ENCODE measurements at regions not wholly inside any gene's neighbourhood (a gene's known extent, or its start where the extent isn't known, plus 50 kb on each side); places are given as distances from the start of the nearest gene placed in this dataset.

GRCh38 chr2:113838744-113839444 is 51.0 kb upstream of the ACTR3 start:
- no peak overlapping the region for H3K4me3 ChIP-seq (ENCODE audit: low read length)
- no peaks in the 10 kb centered on the region for H3K36me3 ChIP-seq (ENCODE audit: insufficient read depth, low read length)
- no peaks in the 10 kb centered on the region for H3K27me3 ChIP-seq (ENCODE audit: insufficient read depth, low read length)
- no peaks in the 10 kb centered on the region for H3K4me1 ChIP-seq (ENCODE audit: insufficient read depth, low read length)
- H3K9me3 ChIP-seq (ENCODE audit: low read length): no peaks in the 10 kb centered on the region
- no peak overlapping the region for H2AFZ ChIP-seq (ENCODE audit: low read depth, low read length)

- Histone ChIP-seq H3K27me3 (ENCODE audit: insufficient read depth, low read length) (no peaks in the 10 kb centered on the region), H2AFZ (ENCODE audit: low read depth, low read length) (no peak overlapping the region), H3K4me1 (ENCODE audit: insufficient read depth, low read length) (no peaks in the 10 kb centered on the region), H3K9me3 (ENCODE audit: low read length) (no peaks in the 10 kb centered on the region), H3K36me3 (ENCODE audit: insufficient read depth, low read length) (no peaks in the 10 kb centered on the region), H3K4me3 (ENCODE audit: low read length) (no peak overlapping the region)
These were observed 51.6 kb upstream of the ACTR3 start for GRCh38 chr2:113838277-113838676.

GRCh38 chr2:113834051-113834730 is 55.7 kb upstream of the ACTR3 start:
- no peak overlapping the region for H3K4me3 ChIP-seq (ENCODE audit: low read length)
- no peaks in the 10 kb centered on the region for H3K36me3 ChIP-seq (ENCODE audit: insufficient read depth, low read length)
- no peaks in the 10 kb centered on the region for H3K27me3 ChIP-seq (ENCODE audit: insufficient read depth, low read length)
- no peaks in the 10 kb centered on the region for H3K4me1 ChIP-seq (ENCODE audit: insufficient read depth, low read length)
- H3K9me3 ChIP-seq (ENCODE audit: low read length): no peaks in the 10 kb centered on the region
- H2AFZ ChIP-seq (ENCODE audit: low read depth, low read length): no peak overlapping the region

GRCh38 chr2:113832795-113833290 is 57.0 kb upstream of the ACTR3 start:
- H2AFZ ChIP-seq (ENCODE audit: low read depth, low read length): no peak overlapping the region

GRCh38 chr2:113831161-113831560 is 58.7 kb upstream of the ACTR3 start:
- H3K4me3 ChIP-seq (ENCODE audit: low read length): no peak overlapping the region
- no peaks in the 10 kb centered on the region for H3K9me3 ChIP-seq (ENCODE audit: low read length)
- H3K4me1 ChIP-seq (ENCODE audit: insufficient read depth, low read length): peaks cover 8% of the 10 kb centered on the region
- H3K27me3 ChIP-seq (ENCODE audit: insufficient read depth, low read length): no peaks in the 10 kb centered on the region
- no peaks in the 10 kb centered on the region for H3K36me3 ChIP-seq (ENCODE audit: insufficient read depth, low read length)
- no peak overlapping the region for H2AFZ ChIP-seq (ENCODE audit: low read depth, low read length)

More at GRCh38 chr2:113832795-113833290, 57.0 kb upstream of the ACTR3 start:
- no peaks in the 10 kb centered on the region for H3K4me1 ChIP-seq (ENCODE audit: insufficient read depth, low read length)
- H3K9me3 ChIP-seq (ENCODE audit: low read length): no peaks in the 10 kb centered on the region
- no peak overlapping the region for H3K4me3 ChIP-seq (ENCODE audit: low read length)
- H3K36me3 ChIP-seq (ENCODE audit: insufficient read depth, low read length): no peaks in the 10 kb centered on the region
- H3K27me3 ChIP-seq (ENCODE audit: insufficient read depth, low read length): no peaks in the 10 kb centered on the region

GRCh38 chr2:113829761-113830160 is 60.1 kb upstream of the ACTR3 start:
- Histone ChIP-seq H3K9me3 (ENCODE audit: low read length) (no peaks in the 10 kb centered on the region), H2AFZ (ENCODE audit: low read depth, low read length) (no peak overlapping the region), H3K27me3 (ENCODE audit: insufficient read depth, low read length) (no peaks in the 10 kb centered on the region), H3K36me3 (ENCODE audit: insufficient read depth, low read length) (no peaks in the 10 kb centered on the region), H3K4me1 (ENCODE audit: insufficient read depth, low read length) (peaks cover 9% of the 10 kb centered on the region), H3K4me3 (ENCODE audit: low read length) (no peak overlapping the region)

- no peak overlapping the region for H3K4me3 ChIP-seq (ENCODE audit: low read length)
- no peaks in the 10 kb centered on the region for H3K27me3 ChIP-seq (ENCODE audit: insufficient read depth, low read length)
- no peak overlapping the region for H2AFZ ChIP-seq (ENCODE audit: low read depth, low read length)
- peaks cover 9% of the 10 kb centered on the region for H3K4me1 ChIP-seq (ENCODE audit: insufficient read depth, low read length)
- H3K9me3 ChIP-seq (ENCODE audit: low read length): no peaks in the 10 kb centered on the region
- H3K36me3 ChIP-seq (ENCODE audit: insufficient read depth, low read length): no peaks in the 10 kb centered on the region
These were observed 60.6 kb upstream of the ACTR3 start for GRCh38 chr2:113829270-113829669.

- H3K27me3 ChIP-seq (ENCODE audit: insufficient read depth, low read length): no peaks in the 10 kb centered on the region
- no peaks in the 10 kb centered on the region for H3K9me3 ChIP-seq (ENCODE audit: low read length)
- no peaks in the 10 kb centered on the region for H3K36me3 ChIP-seq (ENCODE audit: insufficient read depth, low read length)
- peaks cover 9% of the 10 kb centered on the region for H3K4me1 ChIP-seq (ENCODE audit: insufficient read depth, low read length)
- H3K4me3 ChIP-seq (ENCODE audit: low read length): no peak overlapping the region
- H2AFZ ChIP-seq (ENCODE audit: low read depth, low read length): no peak overlapping the region
These were observed 61.7 kb upstream of the ACTR3 start for GRCh38 chr2:113828049-113828742.

- H3K9me3 ChIP-seq (ENCODE audit: low read length): no peaks in the 10 kb centered on the region
- H3K27me3 ChIP-seq (ENCODE audit: insufficient read depth, low read length): no peaks in the 10 kb centered on the region
- peaks cover 9% of the 10 kb centered on the region for H3K4me1 ChIP-seq (ENCODE audit: insufficient read depth, low read length)
- no peak overlapping the region for H3K4me3 ChIP-seq (ENCODE audit: low read length)
- no peak overlapping the region for H2AFZ ChIP-seq (ENCODE audit: low read depth, low read length)
- H3K36me3 ChIP-seq (ENCODE audit: insufficient read depth, low read length): no peaks in the 10 kb centered on the region
These were observed 62.5 kb upstream of the ACTR3 start for GRCh38 chr2:113827426-113827825.

GRCh38 chr2:113826346-113827285 is 63.3 kb upstream of the ACTR3 start:
- Histone ChIP-seq H3K36me3 (ENCODE audit: insufficient read depth, low read length) (no peaks in the 10 kb centered on the region), H3K4me1 (ENCODE audit: insufficient read depth, low read length) (peaks cover 9% of the 10 kb centered on the region), H3K27me3 (ENCODE audit: insufficient read depth, low read length) (no peaks in the 10 kb centered on the region), H2AFZ (ENCODE audit: low read depth, low read length) (peak overlapping the region; percentile 61), H3K9me3 (ENCODE audit: low read length) (no peaks in the 10 kb centered on the region), H3K4me3 (ENCODE audit: low read length) (no peak overlapping the region)

GRCh38 chr2:113823716-113824595 is 65.9 kb upstream of the ACTR3 start:
- Histone ChIP-seq H3K4me1 (ENCODE audit: insufficient read depth, low read length) (peaks cover 12% of the 10 kb centered on the region), H3K4me3 (ENCODE audit: low read length) (no peak overlapping the region), H3K9me3 (ENCODE audit: low read length) (no peaks in the 10 kb centered on the region), H2AFZ (ENCODE audit: low read depth, low read length) (no peak overlapping the region), H3K27me3 (ENCODE audit: insufficient read depth, low read length) (no peaks in the 10 kb centered on the region), H3K36me3 (ENCODE audit: insufficient read depth, low read length) (no peaks in the 10 kb centered on the region)

All from neuron (in vitro differentiated cells).